GM23248 (cell line): ENCODE measurements at regions not wholly inside any gene's neighbourhood (a gene's known extent, or its start where the extent isn't known, plus 50 kb on each side); places are given as distances from the start of the nearest gene placed in this dataset.

Experiments used
- DNase-seq: peaks from one replicate; pipeline ENCODE4 v3.0.0-alpha.2; 2015
- H2AFZ ChIP-seq: fragments of 200-600 bp; sonication (generic); 2 replicates; pipeline ENCODE4 v1.6.1; 2016; ENCODE audit warnings: antibody characterized with exemption
- H3F3A ChIP-seq: fragments of 200-600 bp; sonication (generic); 2 replicates; pipeline ENCODE4 v1.6.1; 2016; ENCODE audit warnings: mild to moderate bottlenecking, antibody characterized with exemption, mixed run types; ENCODE audit not compliant: insufficient read depth
- H3K27ac ChIP-seq: fragments of 200-600 bp; sonication (generic); 2 replicates; pipeline ENCODE4 v1.5.1; 2016; ENCODE audit warnings: mild to moderate bottlenecking
- H3K27me3 ChIP-seq: fragments of 200-600 bp; sonication (generic); replicated peaks from 2 replicates; pipeline ENCODE4 v1.6.1; 2016; ENCODE audit warnings: mild to moderate bottlenecking; ENCODE audit not compliant: insufficient read depth
- H3K36me3 ChIP-seq: fragments of 200-600 bp; sonication (generic); 2 replicates; pipeline ENCODE4 v1.6.1; 2016; ENCODE audit warnings: low read depth, mild to moderate bottlenecking
- H3K4me1 ChIP-seq: fragments of 200-600 bp; sonication (generic); 2 replicates; pipeline ENCODE4 v1.6.1; 2016; ENCODE audit warnings: mild to moderate bottlenecking; ENCODE audit not compliant: insufficient read depth
- H3K4me2 ChIP-seq: fragments of 200-600 bp; sonication (generic); one replicate; pipeline ENCODE4 v1.6.1; 2016; ENCODE audit warnings: mild to moderate bottlenecking; ENCODE audit not compliant: unreplicated experiment
- H3K4me3 ChIP-seq: fragments of 200-600 bp; sonication (generic); 2 replicates; pipeline ENCODE4 v1.5.1; 2016; ENCODE audit warnings: mild to moderate bottlenecking
- H3K79me2 ChIP-seq: fragments of 200-600 bp; sonication (generic); 2 replicates; pipeline ENCODE4 v1.6.1; 2016; ENCODE audit warnings: mild to moderate bottlenecking; ENCODE audit not compliant: insufficient read depth
- H3K9ac ChIP-seq: fragments of 200-600 bp; sonication (generic); 2 replicates; pipeline ENCODE4 v1.6.1; 2016; ENCODE audit warnings: mild to moderate bottlenecking
- H3K9me2 ChIP-seq: fragments of 200-600 bp; sonication (generic); 2 replicates; pipeline ENCODE4 v1.6.1; 2016; ENCODE audit warnings: mixed run types, mild to moderate bottlenecking, moderate library complexity; ENCODE audit not compliant: insufficient read depth
- H3K9me3 ChIP-seq: fragments of 200-600 bp; sonication (generic); one replicate; pipeline ENCODE4 v1.6.1; 2017; ENCODE audit warnings: low read depth
- H4K20me1 ChIP-seq: fragments of 200-600 bp; sonication (generic); 2 replicates; pipeline ENCODE4 v1.6.0; 2016; ENCODE audit not compliant: insufficient read depth
- EZH2 ChIP-seq: fragments of 200-600 bp; sonication (generic); IDR thresholded peaks from 2 replicates; pipeline ENCODE4 v1.6.1; 2018; ENCODE audit warnings: antibody characterized with exemption, mild to moderate bottlenecking; ENCODE audit not compliant: insufficient read depth, poor library complexity, severe bottlenecking
- EZH2phosphoT487 ChIP-seq: fragments of 200-600 bp; sonication (generic); IDR thresholded peaks from 2 replicates; pipeline ENCODE4 v1.6.1; 2018; ENCODE audit warnings: antibody characterized with exemption, moderate library complexity, mild to moderate bottlenecking, low read depth; ENCODE audit not compliant: insufficient read depth
- WGBS, 2 experiments: methylation state at CpG; one replicate each; pipeline ENCODE4 v1.1.6; 2015 to 2017; ENCODE audit warnings: low lambda C conversion rate in 2 of 2, low coverage in 1 of 2; ENCODE audit errors: missing lambda C conversion rate in 2 of 2; 5-methylcytosine and 5-hydroxymethylcytosine counted together
- in situ Hi-C: fragments of 300-500 bp; cut with MboI; formaldehyde crosslinking; loops from 2 replicates; pipeline ENCODE4 v1.15.0; 2020

GRCh38 chr1:177591155-177591554, 378.7 kb downstream of the SEC16B start:
- Histone ChIP-seq H4K20me1 (no peaks in the 10 kb centered on the region), H3F3A (peaks cover 9% of the 10 kb centered on the region), H3K27me3 (no peaks in the 10 kb centered on the region), H3K36me3 (no peaks in the 10 kb centered on the region), H3K4me3 (no peak overlapping the region), H3K9me2 (no peaks in the 10 kb centered on the region), H3K79me2 (no peaks in the 10 kb centered on the region), H3K4me1 (peaks cover 10% of the 10 kb centered on the region), H3K4me2 (no peak overlapping the region), H3K9me3 (no peaks in the 10 kb centered on the region), H3K9ac (no peak overlapping the region), H2AFZ (no peak overlapping the region), H3K27ac (no peak overlapping the region)
- TF ChIP-seq EZH2phosphoT487 (no peak), EZH2 (no peak)
- DNase-seq: no peak
- WGBS, 2 experiments: 56 to 63% methylated on average over 11 of the region's 11 CpGs
- in situ Hi-C loops: no loop called here

GRCh38 chr1:177589166-177589565, 380.7 kb downstream of the SEC16B start:
- Histone ChIP-seq H3K9me2 (no peaks in the 10 kb centered on the region), H3K79me2 (no peaks in the 10 kb centered on the region), H3K27me3 (no peaks in the 10 kb centered on the region), H3K36me3 (no peaks in the 10 kb centered on the region), H3K9me3 (no peaks in the 10 kb centered on the region), H3K27ac (no peak overlapping the region), H3K9ac (no peak overlapping the region), H3K4me1 (peaks cover 21% of the 10 kb centered on the region), H3F3A (peaks cover 14% of the 10 kb centered on the region), H3K4me3 (no peak overlapping the region), H4K20me1 (no peaks in the 10 kb centered on the region), H3K4me2 (no peak overlapping the region), H2AFZ (no peak overlapping the region)
- in situ Hi-C loops: no loop called here
- no peak for DNase-seq
- 44 to 57% methylated on average over 3 of the region's 3 CpGs for WGBS, 2 experiments
- TF ChIP-seq EZH2phosphoT487 (no peak), EZH2 (no peak)

- Histone ChIP-seq H3K79me2 (no peaks in the 10 kb centered on the region), H3K27me3 (no peaks in the 10 kb centered on the region), H3K9ac (no peak overlapping the region), H3K36me3 (no peaks in the 10 kb centered on the region), H3F3A (peaks cover 14% of the 10 kb centered on the region), H3K9me3 (no peaks in the 10 kb centered on the region), H3K4me1 (peaks cover 21% of the 10 kb centered on the region), H4K20me1 (no peaks in the 10 kb centered on the region), H2AFZ (no peak overlapping the region), H3K4me2 (peak overlapping the region; percentile 19), H3K27ac (no peak overlapping the region), H3K4me3 (no peak overlapping the region), H3K9me2 (no peaks in the 10 kb centered on the region)
- in situ Hi-C loops: no loop called here
- TF ChIP-seq EZH2phosphoT487 (no peak), EZH2 (no peak)
- 4 to 7% methylated on average over 1 of the region's 1 CpG for WGBS, 2 experiments
- DNase-seq: peak; percentile 86
Observed at GRCh38 chr1:177586429-177586828, 383.4 kb downstream of the SEC16B start.

GRCh38 chr1:177585302-177586220, 384.3 kb downstream of the SEC16B start:
- H3K9ac ChIP-seq: no peak overlapping the region
- peaks cover 21% of the 10 kb centered on the region for H3K4me1 ChIP-seq
- no peaks in the 10 kb centered on the region for H3K79me2 ChIP-seq
- H3K4me2 ChIP-seq: no peak overlapping the region
- TF ChIP-seq EZH2: no peak
- TF ChIP-seq EZH2phosphoT487: no peak
- no peak overlapping the region for H3K4me3 ChIP-seq
- H3K36me3 ChIP-seq: no peaks in the 10 kb centered on the region
- H3K27me3 ChIP-seq: no peaks in the 10 kb centered on the region
- H3F3A ChIP-seq: peaks cover 14% of the 10 kb centered on the region
- no peaks in the 10 kb centered on the region for H4K20me1 ChIP-seq
- 26 to 27% methylated on average over 3 of the region's 3 CpGs for WGBS, 2 experiments
- H2AFZ ChIP-seq: no peak overlapping the region
- H3K9me3 ChIP-seq: no peaks in the 10 kb centered on the region
- DNase-seq: peak; percentile 6
- H3K27ac ChIP-seq: no peak overlapping the region
- no peaks in the 10 kb centered on the region for H3K9me2 ChIP-seq
- in situ Hi-C loops: no loop called here
